ENCODE measurements at regions not wholly inside any gene's neighbourhood (a gene's known extent, or its start where the extent isn't known, plus 50 kb on each side); places are given as distances from the start of the nearest gene placed in this dataset.

DNA sequence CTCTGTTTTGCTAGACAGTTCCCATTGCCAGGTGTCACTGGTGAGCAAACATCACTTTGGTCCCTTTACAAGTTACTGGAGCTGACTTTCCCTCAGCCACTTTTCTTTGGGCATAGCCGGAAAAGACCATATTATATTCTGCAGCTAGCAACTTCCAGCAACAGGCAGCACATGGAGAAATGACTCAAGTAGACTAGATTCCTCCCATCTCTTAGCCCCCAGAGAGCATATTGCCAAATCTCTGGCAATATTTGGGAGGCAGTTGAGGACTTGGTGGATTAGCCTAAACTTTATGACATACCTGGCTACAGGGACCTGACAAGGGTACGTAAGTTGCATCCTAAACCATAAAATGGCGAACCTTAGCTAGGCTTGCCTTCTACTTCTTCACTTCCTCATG, 204.7 kb upstream of the MPDZ start:
- CTCF ChIA-PET = no interaction called here
- POLR2A ChIA-PET = no interaction called here

DNA sequence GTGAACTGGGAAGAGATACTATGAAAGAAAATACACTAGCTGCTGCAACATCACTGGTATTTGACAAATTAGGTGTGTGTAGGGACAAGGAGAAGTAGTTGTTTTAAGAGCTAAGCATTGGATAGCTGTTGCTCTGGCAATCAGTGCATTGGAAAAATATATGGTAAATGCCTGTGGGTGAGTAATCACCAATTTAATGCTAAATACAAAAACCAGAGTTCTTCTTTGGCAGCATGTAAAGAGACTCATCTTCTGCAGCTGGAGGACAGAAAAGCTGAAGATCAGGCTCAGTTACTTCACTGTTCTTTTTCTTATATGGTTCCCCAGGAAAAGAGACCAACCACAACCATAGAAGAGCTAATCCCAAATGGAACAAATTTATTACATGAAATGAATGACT, 201.8 kb upstream of the MPDZ start:
- ChIA-PET POLR2A (no interaction called here), CTCF (no interaction called here)
- Histone ChIP-seq H3K4me3 (ENCODE audit: low read length) (no peak overlapping the region), H3K27me3 (ENCODE audit: insufficient read depth, low read length, poor library complexity, severe bottlenecking) (no peaks in the 10 kb centered on the region), H3K9me3 (ENCODE audit: low read length) (no peaks in the 10 kb centered on the region), H3K36me3 (ENCODE audit: insufficient read depth, low read length) (no peaks in the 10 kb centered on the region), H3K4me1 (ENCODE audit: insufficient read depth, low read length) (no peaks in the 10 kb centered on the region), H3K27ac (ENCODE audit: low read depth, low read length) (no peak overlapping the region)
- Mint-ChIP-seq H3K4me1 (no peaks in the 10 kb centered on the region), H3K4me3 (no peak overlapping the region), H3K36me3 (no peaks in the 10 kb centered on the region), H3K9me3 (peaks cover 4 to 21% (median 15%) of the 10 kb centered on the region in 5 donors), H3K27me3 (no peaks in the 10 kb centered on the region), H3K27ac (no peak overlapping the region)
- no peak for DNase-seq

More for the DNA sequence above, 204.7 kb upstream of the MPDZ start:
- H3K27me3 ChIP-seq (ENCODE audit: insufficient read depth, low read length, poor library complexity, severe bottlenecking) = no peaks in the 10 kb centered on the region
- Mint-ChIP-seq H3K27me3 (no peaks in the 10 kb centered on the region), H3K4me1 (no peaks in the 10 kb centered on the region), H3K9me3 (peaks cover 2 to 14% (median 9%) of the 10 kb centered on the region in 5 donors), H3K27ac (no peak overlapping the region), H3K36me3 (no peaks in the 10 kb centered on the region), H3K4me3 (no peak overlapping the region)
- no peak for DNase-seq
- no peak overlapping the region for H3K4me3 ChIP-seq (ENCODE audit: low read length)
- no peak overlapping the region for H3K27ac ChIP-seq (ENCODE audit: low read depth, low read length)
- H3K9me3 ChIP-seq (ENCODE audit: low read length) = no peaks in the 10 kb centered on the region
- H3K36me3 ChIP-seq (ENCODE audit: insufficient read depth, low read length) = no peaks in the 10 kb centered on the region
- no peaks in the 10 kb centered on the region for H3K4me1 ChIP-seq (ENCODE audit: insufficient read depth, low read length)

DNA sequence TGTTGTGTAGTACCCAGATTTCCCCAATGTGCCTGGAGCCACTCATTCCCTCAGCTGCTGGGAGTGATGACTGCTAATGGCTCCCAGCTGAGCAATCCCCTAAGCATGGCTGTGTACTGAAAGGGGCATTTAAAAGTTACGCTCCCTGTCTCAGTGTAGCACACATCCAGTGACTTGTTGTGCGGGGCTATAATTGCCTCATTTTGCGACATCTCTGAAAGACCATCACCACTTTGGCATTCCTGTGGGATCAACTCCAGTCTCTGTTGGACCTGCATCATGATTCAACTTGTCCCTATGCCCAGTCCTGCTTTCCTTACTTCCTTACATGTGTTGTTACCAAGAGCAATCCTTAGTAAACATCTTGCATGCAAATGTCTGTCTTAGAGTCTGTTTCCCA, 201.2 kb upstream of the MPDZ start:
- Mint-ChIP-seq H3K9me3 (peaks cover 5 to 26% (median 18%) of the 10 kb centered on the region in 5 donors), H3K4me3 (no peak overlapping the region), H3K36me3 (no peaks in the 10 kb centered on the region), H3K4me1 (no peaks in the 10 kb centered on the region), H3K27ac (no peak overlapping the region), H3K27me3 (no peaks in the 10 kb centered on the region)
- Histone ChIP-seq H3K9me3 (ENCODE audit: low read length) (no peaks in the 10 kb centered on the region), H3K4me1 (ENCODE audit: insufficient read depth, low read length) (no peaks in the 10 kb centered on the region), H3K27me3 (ENCODE audit: insufficient read depth, low read length, poor library complexity, severe bottlenecking) (no peaks in the 10 kb centered on the region), H3K36me3 (ENCODE audit: insufficient read depth, low read length) (no peaks in the 10 kb centered on the region), H3K27ac (ENCODE audit: low read depth, low read length) (no peak overlapping the region), H3K4me3 (ENCODE audit: low read length) (no peak overlapping the region)
- DNase-seq = no peak
- POLR2A ChIA-PET = no interaction called here
- CTCF ChIA-PET = no interaction called here

DNA sequence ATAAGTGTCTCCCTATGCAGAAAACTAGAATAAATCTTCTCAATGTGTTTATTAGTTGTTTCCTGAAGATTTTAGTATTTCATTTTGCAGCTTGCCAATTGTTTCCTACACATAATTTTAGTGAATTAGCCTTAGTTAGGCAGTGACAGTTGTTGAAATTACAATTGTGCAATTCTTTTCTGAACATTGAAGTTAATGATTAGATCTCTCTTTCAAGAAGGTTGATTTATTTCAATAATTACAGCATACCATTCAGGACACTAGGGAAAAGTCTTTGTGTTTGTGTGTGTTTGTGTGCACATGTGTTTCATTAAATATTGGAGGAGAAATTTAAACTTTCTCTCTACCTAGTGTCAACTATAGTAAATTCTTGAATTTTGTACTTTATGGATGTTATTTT, 199.6 kb upstream of the MPDZ start:
- POLR2A ChIA-PET = no interaction called here
- H3K9me3 Mint-ChIP-seq = peaks cover 9 to 28% (median 18%) of the 10 kb centered on the region in 5 donors
- no peak overlapping the region for H3K4me3 Mint-ChIP-seq
- H3K36me3 Mint-ChIP-seq = no peaks in the 10 kb centered on the region
- Histone ChIP-seq H3K27me3 (ENCODE audit: insufficient read depth, low read length, poor library complexity, severe bottlenecking) (no peaks in the 10 kb centered on the region), H3K27ac (ENCODE audit: low read depth, low read length) (no peak overlapping the region), H3K9me3 (ENCODE audit: low read length) (no peaks in the 10 kb centered on the region), H3K4me1 (ENCODE audit: insufficient read depth, low read length) (no peaks in the 10 kb centered on the region), H3K36me3 (ENCODE audit: insufficient read depth, low read length) (no peaks in the 10 kb centered on the region), H3K4me3 (ENCODE audit: low read length) (no peak overlapping the region)
- H3K27me3 Mint-ChIP-seq = no peaks in the 10 kb centered on the region
- DNase-seq = no peak
- no peaks in the 10 kb centered on the region for H3K4me1 Mint-ChIP-seq
- CTCF ChIA-PET = no interaction called here
- no peak overlapping the region for H3K27ac Mint-ChIP-seq

DNA sequence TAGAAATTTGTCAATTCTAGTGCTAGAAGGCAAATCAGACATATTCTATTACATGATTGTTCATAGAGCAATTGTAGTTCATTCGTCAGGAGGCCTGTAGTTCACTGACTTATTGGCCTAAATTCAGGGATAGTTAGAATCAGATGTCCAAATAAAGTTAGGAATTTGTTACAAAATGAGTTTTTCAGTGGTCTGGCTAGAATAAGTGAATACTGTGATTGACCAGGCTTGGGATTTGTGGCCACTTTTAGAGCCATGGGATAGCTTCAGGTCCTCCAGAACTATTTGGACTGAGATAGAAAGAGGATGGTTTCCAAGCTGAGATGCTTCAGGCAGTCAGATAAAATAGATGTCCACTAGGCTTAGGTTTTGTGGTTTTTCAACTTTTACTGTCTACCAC, 199.1 kb upstream of the MPDZ start:
- Histone ChIP-seq H3K36me3 (ENCODE audit: insufficient read depth, low read length) (no peaks in the 10 kb centered on the region), H3K4me3 (ENCODE audit: low read length) (no peak overlapping the region), H3K27ac (ENCODE audit: low read depth, low read length) (no peak overlapping the region), H3K4me1 (ENCODE audit: insufficient read depth, low read length) (no peaks in the 10 kb centered on the region), H3K27me3 (ENCODE audit: insufficient read depth, low read length, poor library complexity, severe bottlenecking) (no peaks in the 10 kb centered on the region), H3K9me3 (ENCODE audit: low read length) (no peaks in the 10 kb centered on the region)
- no peaks in the 10 kb centered on the region for H3K27me3 Mint-ChIP-seq
- no peak overlapping the region for H3K4me3 Mint-ChIP-seq
- no peaks in the 10 kb centered on the region for H3K4me1 Mint-ChIP-seq
- no peak for DNase-seq
- ChIA-PET POLR2A (no interaction called here), CTCF (no interaction called here)
- H3K36me3 Mint-ChIP-seq = no peaks in the 10 kb centered on the region
- peaks cover 9 to 31% (median 18%) of the 10 kb centered on the region in 5 donors for H3K9me3 Mint-ChIP-seq
- no peak overlapping the region for H3K27ac Mint-ChIP-seq

DNA sequence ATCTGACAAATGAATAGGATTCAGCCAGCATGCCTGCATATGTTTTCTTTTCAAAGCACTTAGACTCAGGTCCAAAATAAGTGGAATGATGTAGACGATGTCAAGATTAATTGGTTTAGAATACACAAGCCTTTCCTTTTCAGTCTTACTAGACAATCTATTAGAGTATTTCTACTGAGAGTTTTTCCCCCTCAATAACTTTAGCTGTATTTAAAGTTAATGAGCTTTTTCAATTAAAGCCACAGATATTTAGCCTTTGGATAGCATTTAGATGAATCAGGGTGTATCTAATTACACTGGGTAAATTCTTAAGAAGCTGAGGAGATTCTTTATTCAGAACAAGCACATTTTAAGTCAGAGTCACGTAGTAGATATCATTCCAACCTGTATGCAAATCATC, 198.7 kb upstream of the MPDZ start:
- Histone ChIP-seq H3K27ac (ENCODE audit: low read depth, low read length) (no peak overlapping the region), H3K36me3 (ENCODE audit: insufficient read depth, low read length) (no peaks in the 10 kb centered on the region), H3K4me3 (ENCODE audit: low read length) (no peak overlapping the region), H3K27me3 (ENCODE audit: insufficient read depth, low read length, poor library complexity, severe bottlenecking) (no peaks in the 10 kb centered on the region), H3K9me3 (ENCODE audit: low read length) (no peaks in the 10 kb centered on the region), H3K4me1 (ENCODE audit: insufficient read depth, low read length) (no peaks in the 10 kb centered on the region)
- H3K9me3 Mint-ChIP-seq = peaks cover 9 to 27% (median 18%) of the 10 kb centered on the region in 5 donors
- H3K27me3 Mint-ChIP-seq = no peaks in the 10 kb centered on the region
- no peak overlapping the region for H3K4me3 Mint-ChIP-seq
- ChIA-PET CTCF (no interaction called here), POLR2A (no interaction called here)
- DNase-seq = no peak
- no peak overlapping the region for H3K27ac Mint-ChIP-seq
- no peaks in the 10 kb centered on the region for H3K36me3 Mint-ChIP-seq
- H3K4me1 Mint-ChIP-seq = no peaks in the 10 kb centered on the region

DNA sequence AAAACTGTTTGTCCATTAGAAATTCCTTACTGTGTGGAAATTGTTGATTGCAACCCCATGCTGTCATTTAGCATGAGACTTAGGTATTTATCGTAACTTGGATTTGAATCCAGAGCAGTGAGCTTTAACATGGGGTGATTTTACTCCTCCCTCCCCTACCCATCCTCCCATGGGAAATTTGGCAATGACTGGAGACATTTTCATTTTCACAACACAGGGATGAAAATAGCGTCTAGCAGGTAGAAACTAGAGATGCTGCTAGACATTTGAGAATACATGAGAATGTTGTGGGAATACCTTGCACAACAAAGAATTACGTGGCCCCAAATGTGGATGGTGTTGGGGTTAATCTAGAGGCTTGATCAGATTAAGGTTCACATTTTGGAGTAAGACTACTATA, 191.3 kb upstream of the MPDZ start:
- Mint-ChIP-seq H3K27ac (no peak overlapping the region), H3K27me3 (no peaks in the 10 kb centered on the region), H3K36me3 (no peaks in the 10 kb centered on the region), H3K4me1 (no peaks in the 10 kb centered on the region), H3K9me3 (peaks cover 3 to 26% (median 6%) of the 10 kb centered on the region in 5 donors), H3K4me3 (no peak overlapping the region)
- DNase-seq = no peak
- no peaks in the 10 kb centered on the region for H3K36me3 ChIP-seq (ENCODE audit: insufficient read depth, low read length)
- ChIA-PET CTCF (no interaction called here), POLR2A (no interaction called here)
- H3K27me3 ChIP-seq (ENCODE audit: insufficient read depth, low read length, poor library complexity, severe bottlenecking) = no peaks in the 10 kb centered on the region
- no peak overlapping the region for H3K4me3 ChIP-seq (ENCODE audit: low read length)
- no peaks in the 10 kb centered on the region for H3K4me1 ChIP-seq (ENCODE audit: insufficient read depth, low read length)
- H3K27ac ChIP-seq (ENCODE audit: low read depth, low read length) = no peak overlapping the region
- H3K9me3 ChIP-seq (ENCODE audit: low read length) = no peaks in the 10 kb centered on the region

DNA sequence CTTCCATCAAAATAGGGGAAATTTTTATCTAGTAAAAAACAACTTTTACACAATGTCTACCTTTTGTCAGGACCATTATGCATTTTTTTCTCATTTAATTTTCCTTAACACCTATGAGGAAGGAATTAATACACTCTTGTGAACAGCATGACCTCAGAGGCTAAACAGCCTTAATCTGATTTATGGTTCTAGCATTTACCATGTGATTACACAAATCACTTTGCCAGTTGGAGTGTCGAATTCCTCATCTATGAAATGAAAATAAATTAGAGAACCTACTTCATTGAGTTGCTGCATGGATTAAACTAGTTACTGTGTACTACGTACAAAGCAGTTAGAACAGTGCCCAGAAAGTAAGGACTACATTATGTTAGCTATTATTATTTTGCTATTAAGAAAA, 187.7 kb upstream of the MPDZ start:
- Histone ChIP-seq H3K4me1 (ENCODE audit: insufficient read depth, low read length) (no peaks in the 10 kb centered on the region), H3K9me3 (ENCODE audit: low read length) (no peaks in the 10 kb centered on the region), H3K4me3 (ENCODE audit: low read length) (no peak overlapping the region), H3K27me3 (ENCODE audit: insufficient read depth, low read length, poor library complexity, severe bottlenecking) (no peaks in the 10 kb centered on the region), H3K36me3 (ENCODE audit: insufficient read depth, low read length) (no peaks in the 10 kb centered on the region), H3K27ac (ENCODE audit: low read depth, low read length) (no peak overlapping the region)
- Mint-ChIP-seq H3K36me3 (no peaks in the 10 kb centered on the region), H3K27ac (no peak overlapping the region), H3K4me3 (no peak overlapping the region), H3K27me3 (no peaks in the 10 kb centered on the region), H3K4me1 (no peaks in the 10 kb centered on the region), H3K9me3 (peaks cover 5 to 21% (median 6%) of the 10 kb centered on the region in 5 donors)
- CTCF ChIA-PET = no interaction called here
- POLR2A ChIA-PET = no interaction called here
- no peak for DNase-seq

DNA sequence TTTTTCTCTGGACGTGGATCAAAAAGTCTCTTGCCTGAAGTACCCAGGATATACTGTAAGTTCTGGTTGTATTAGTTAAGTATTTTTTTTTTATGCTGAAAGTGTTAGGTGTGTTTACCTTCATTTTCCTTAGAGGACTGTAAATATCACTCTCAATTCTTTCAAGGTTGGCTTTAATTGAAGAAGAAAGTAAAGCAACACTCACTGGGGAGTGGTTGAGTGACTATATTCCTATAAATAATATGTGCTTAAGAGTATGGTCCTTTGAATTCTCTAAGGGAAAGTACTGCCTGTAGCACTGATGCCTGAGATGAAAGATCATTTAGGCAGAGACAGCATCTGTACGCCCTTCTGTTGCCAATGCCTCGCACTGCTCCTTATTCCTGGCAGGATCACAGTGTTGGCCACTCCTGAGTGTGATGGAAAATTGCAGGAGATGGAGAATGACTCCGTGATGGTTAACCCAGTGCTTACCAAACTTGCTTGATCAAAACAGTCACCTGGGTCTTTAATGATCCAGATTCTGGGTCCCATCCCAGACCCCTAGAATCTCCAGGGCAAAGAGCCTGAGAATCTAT, 182.0 kb upstream of the MPDZ start:
- Histone ChIP-seq H3K4me1 (ENCODE audit: insufficient read depth, low read length) (no peaks in the 10 kb centered on the region), H3K4me3 (ENCODE audit: low read length) (no peak overlapping the region), H3K36me3 (ENCODE audit: insufficient read depth, low read length) (no peaks in the 10 kb centered on the region), H3K27ac (ENCODE audit: low read depth, low read length) (no peak overlapping the region), H3K9me3 (ENCODE audit: low read length) (no peaks in the 10 kb centered on the region), H3K27me3 (ENCODE audit: insufficient read depth, low read length, poor library complexity, severe bottlenecking) (no peaks in the 10 kb centered on the region)
- H3K4me1 Mint-ChIP-seq = no peaks in the 10 kb centered on the region
- H3K36me3 Mint-ChIP-seq = no peaks in the 10 kb centered on the region
- ChIA-PET POLR2A (no interaction called here), CTCF (no interaction called here)
- peaks cover 5 to 17% (median 8%) of the 10 kb centered on the region in 5 donors for H3K9me3 Mint-ChIP-seq
- H3K27ac Mint-ChIP-seq = no peak overlapping the region
- no peak for DNase-seq
- no peaks in the 10 kb centered on the region for H3K27me3 Mint-ChIP-seq
- no peak overlapping the region for H3K4me3 Mint-ChIP-seq

Measured in CD8-positive, alpha-beta memory T cell (primary cell).